ENCODE measurements at regions not wholly inside any gene's neighbourhood (a gene's known extent, or its start where the extent isn't known, plus 50 kb on each side); places are given as distances from the start of the nearest gene placed in this dataset.

DNA sequence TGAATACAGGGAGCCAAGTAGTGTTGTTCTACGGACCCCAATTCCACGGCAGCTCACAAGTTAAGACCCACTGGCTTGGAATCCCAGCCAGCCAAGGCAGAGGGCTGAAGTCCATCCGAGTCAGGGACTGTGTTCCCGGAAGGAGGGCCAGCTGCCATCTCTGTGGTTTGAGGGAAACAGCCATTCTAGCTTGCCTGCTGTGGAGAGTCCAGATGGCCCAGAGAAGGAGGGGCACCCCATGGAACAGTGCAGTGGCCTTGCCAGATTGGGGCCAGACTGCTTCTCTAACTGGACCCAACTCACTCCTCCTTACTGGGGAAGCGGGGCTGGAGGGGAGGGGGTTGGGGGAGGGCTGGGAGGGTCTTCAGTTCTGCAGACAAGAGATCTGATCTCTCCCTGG, 156.4 kb downstream of the FAM181B start:
- TF ChIP-seq MXI1 (IDR thresholded peaks at IDR 0.05; ENCODE audit: borderline replicate concordance, low read depth, low read length) (no peak), CTCF (conservative IDR thresholded peaks at IDR 0.05; ENCODE audit: low read depth, low read length) (no peak), RFX5 (IDR thresholded peaks at IDR 0.05; ENCODE audit: low read depth, low read length) (no peak), POLR2A (IDR thresholded peaks at IDR 0.05; ENCODE audit: low read depth, low read length) (no peak), NFE2L2 (IDR thresholded peaks at IDR 0.05; ENCODE audit: low read depth, low read length) (no peak), FOS (IDR thresholded peaks at IDR 0.05; ENCODE audit: low read depth, low read length) (no peak), MAZ (IDR thresholded peaks at IDR 0.05; ENCODE audit: borderline replicate concordance, low read depth, low read length) (no peak), RAD21 (IDR thresholded peaks at IDR 0.05; ENCODE audit: low read length) (no peak)
- TF ChIP-seq, protein P1, sequence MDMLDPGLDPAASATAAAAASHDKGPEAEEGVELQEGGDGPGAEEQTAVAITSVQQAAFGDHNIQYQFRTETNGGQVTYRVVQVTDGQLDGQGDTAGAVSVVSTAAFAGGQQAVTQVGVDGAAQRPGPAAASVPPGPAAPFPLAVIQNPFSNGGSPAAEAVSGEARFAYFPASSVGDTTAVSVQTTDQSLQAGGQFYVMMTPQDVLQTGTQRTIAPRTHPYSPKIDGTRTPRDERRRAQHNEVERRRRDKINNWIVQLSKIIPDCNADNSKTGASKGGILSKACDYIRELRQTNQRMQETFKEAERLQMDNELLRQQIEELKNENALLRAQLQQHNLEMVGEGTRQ (IDR thresholded peaks at IDR 0.05; ENCODE audit: low read depth, low read length), result no peak
